T1000 (cell line): ENCODE measurements at regions not wholly inside any gene's neighbourhood (a gene's known extent, or its start where the extent isn't known, plus 50 kb on each side); places are given as distances from the start of the nearest gene placed in this dataset.
"Not testable (repeated sequence)": the region's sequence is repeated elsewhere in the genome, so short reads cannot be mapped to it uniquely, and the experiment has no call there.

Source experiments
- DNase-seq: peaks from one replicate; lab custom pipeline; 2025; ENCODE audit warnings: mixed read lengths; lab: John Stamatoyannopoulos, UW

DNA sequence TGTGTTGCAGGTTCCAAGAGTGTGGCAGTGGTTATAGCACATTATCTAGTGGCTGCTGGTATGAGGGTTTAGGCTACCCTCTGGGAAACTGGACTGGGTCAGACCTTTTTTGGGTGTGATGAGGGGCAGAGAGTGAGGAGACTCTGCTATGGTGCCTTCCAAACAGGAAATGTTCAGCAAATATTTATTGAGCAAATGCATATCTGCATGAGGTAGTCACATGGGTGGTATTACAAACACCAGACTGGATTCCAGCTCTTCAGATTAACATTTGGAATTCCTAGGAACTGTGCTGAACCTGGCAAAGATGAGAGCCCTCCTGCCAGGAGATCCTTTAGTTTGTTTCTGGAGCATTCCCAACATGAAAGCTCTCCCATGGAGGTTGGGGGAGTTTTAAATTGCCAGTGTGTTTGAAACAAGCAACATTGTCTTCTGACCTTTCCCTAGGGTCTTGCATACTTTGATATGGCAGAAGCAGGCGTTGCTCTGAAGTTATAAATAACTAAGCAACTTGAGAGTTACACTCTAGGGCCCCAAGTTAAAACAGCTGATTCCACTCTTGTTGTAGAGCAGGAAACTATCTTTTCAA, 341.2 kb upstream of the C2CD4B start:
- no peak for DNase-seq

DNA sequence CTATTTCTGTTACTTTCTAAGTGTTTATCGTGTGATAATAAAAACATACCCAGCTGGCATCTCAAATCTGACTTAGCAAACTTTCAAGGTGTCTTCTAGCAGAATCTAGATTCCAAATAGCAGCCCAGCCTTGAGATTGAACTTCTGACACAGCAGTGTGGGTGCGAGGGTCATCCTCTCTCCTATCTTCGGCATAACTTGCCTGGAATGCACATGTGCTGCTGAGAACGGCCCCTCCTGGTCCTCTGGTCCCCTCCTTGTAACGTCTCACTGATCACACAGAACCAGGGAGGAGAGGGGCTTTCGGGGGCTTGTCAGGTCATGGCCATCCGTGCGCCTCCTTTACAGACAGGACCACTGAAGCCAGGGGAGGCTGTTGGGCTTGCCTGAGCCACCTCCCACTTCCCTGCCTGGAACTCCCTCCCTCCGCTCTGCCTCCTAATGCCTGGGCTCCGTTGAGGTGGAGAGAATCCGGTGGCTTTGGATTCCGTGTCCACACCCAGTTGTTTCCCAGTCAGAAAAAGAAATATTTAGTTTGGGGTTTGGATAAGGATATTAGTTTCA, 344.4 kb upstream of the C2CD4B start:
- no peak for DNase-seq

DNA sequence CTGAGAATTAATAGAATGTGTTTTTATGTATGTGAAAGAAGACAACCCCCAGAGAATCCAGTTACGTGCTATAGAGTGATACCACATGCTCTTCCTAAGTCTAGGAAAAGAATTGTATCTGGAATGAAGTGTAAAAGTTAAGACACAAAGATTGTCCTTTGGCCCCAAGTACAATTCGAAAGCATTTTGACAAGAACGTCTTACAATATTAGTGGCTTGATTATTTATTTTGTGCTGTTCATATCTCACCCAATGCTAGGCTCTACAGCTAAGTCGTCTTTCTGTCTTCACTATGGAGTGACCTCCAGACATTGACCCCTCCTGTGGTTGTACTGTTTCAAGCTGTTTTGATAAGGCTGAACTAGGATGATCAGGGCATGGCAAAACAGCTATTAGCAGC, 345.7 kb upstream of the C2CD4B start:
- no peak for DNase-seq

DNA sequence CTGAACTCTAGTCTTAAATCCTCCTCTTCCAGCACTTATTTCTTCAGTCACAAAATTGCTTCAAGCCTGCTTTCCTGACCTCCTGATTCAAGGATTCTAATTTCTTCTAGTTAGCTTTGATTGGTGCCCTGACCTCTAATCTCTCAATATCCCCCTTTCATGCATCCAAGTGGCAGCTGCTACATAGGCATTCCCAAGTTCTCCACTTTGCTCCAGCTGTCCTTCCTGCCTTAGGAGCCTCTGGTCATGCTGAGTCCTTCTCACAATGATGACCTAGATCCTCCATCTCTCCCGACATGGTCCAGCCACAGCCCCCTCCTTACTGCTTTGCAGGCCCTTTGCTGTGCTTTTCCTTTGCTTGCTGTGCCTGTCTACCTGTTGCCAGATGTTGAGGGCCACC, 347.8 kb upstream of the C2CD4B start:
- DNase-seq, result no peak

DNA sequence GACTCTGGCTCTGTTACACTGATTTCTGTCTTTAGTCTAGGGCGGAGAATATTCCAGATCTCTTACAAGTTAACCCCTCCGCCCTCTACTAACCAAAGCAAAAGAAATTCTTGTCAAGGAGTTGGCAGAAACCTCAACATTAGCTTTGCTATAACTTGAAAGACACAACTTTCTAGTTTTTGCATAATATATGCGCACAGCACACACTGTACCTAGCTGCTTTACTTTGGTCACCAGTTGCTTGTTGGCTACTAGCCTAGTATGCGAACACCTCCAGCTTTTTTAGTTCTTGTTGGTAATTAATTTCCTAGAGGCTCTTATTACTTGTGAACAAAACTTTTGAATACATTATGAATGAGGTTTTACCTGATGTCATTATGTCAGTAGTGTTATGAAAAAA, 348.8 kb upstream of the C2CD4B start:
- DNase-seq, result no peak

DNA sequence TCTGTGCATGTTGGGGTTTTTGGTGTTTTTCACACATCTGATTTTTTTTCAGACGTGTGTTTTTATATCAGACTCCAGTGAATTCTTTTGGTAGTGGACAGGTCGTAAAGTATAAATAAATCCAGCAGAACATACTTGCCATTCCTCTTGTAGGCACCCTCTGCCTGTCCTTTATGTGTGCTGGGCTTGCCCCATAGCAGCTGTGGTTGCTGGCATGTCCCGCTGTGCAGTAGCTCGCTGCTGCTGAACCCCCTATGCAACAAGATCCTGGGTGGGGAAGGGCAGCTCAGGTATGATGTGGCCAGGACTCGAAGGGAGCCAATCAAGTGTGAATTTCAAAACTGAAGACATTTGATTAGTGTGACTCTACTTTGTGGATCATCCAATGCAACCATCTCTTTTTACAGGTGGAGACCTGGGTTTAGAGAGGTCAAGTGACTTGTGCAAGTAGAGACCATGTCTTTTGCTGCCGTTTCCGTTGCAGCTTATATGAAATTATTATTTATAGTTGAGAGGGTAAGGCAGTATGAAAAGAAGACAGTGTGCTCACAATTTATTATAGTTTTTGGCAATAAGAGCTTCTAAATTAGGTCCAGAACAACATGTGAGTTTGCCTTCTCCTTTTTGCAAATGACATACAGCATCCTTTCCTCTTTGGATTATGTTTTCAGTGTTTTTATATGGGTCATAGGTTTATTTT, 350.8 kb upstream of the C2CD4B start:
- no peak for DNase-seq

DNA sequence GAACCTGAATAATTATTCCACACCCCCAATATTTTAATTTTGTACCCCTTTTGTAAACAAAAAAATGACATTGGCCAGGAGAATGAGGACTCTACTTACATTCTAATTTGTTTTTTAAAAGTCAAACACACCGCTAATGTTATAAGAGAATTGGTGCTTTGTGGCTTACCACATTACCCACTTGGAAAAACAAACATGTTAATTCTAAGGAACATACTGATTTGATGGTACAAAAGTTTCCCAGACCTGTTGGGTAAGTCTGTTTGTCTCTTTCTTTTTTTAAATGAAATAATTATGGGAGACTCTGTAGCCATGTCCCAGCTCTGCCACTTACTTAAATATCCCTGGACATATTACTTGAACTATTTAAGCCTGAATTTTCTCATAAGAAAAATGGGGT, 352.5 kb upstream of the C2CD4B start:
- no peak for DNase-seq

DNA sequence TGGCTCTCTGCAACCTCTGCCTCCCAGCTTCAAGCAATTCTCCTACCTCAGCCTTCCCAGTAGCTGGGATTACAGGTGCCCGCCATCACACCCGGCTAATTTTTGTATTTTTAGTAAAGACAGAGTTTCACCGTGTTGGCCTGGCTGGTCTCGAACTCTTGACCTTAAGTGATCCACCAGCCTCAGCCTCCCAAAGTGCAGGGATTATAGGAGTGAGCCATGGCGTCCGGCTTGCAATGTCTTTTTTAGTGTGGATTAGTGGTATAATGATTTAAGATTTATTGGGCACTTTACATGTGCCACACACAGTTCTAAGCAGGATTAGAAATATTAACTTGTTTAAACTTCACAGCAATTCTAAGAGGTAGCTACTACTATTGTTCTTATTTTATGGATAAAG, 353.6 kb upstream of the C2CD4B start:
- not testable (repeated sequence) for DNase-seq

DNA sequence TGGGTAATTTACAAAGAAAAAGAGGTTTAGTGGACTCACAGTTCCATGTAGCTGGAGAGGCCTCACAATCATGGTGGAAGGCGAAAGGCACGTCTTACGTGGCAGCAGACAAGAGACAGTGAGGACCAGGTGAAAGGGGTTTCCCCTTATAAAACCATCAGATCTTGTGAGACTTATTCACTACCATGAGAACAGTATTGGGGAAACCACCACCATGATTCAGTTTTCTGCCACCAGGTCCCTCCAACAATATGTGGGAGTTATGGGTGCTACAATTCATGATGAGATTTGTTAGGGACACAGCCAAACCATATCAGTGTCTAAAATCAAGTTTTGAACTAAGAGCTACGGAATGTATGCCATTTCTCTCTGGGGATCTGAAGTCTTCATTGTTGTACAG, 354.8 kb upstream of the C2CD4B start:
- DNase-seq, result no peak

DNA sequence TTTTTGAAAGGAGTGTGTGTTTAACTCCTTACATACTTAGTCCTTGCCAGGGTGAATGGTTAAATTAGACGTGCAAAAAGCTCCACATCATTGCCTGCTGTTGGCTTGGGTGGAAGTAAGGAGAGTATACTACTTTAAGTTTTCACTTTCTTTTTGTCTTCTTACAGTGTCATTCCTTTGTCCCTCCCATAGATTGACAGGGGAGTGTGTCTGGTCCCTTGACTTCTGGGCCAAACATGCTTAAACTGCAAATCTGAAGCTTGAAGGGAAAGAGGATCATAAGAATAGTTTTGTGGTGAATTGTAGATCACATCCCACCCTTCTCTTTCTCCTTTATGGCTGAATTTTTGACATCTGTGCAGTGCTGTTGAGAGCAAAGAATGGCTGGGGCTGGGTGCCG, 355.8 kb upstream of the C2CD4B start:
- no peak for DNase-seq

DNA sequence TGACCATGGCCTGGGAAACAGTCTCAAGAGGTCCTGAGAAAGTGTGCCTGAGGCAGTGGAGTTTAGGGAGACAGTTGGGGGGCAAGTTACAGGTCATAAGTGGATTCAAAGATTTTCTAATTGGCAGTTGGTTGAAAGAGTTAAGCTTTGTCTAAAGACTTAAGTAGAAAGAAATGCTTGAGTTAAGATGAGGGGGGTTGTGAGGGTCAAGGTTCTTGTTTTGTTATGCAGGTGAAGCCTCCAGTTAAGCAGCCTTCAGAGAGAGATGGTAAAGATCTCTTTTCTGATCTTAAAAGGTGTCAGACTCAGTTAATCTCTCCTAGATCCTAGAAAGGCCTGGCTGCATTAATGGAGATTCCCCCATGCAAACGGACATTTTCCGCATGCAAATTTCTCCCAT, 356.3 kb upstream of the C2CD4B start:
- no peak for DNase-seq

DNA sequence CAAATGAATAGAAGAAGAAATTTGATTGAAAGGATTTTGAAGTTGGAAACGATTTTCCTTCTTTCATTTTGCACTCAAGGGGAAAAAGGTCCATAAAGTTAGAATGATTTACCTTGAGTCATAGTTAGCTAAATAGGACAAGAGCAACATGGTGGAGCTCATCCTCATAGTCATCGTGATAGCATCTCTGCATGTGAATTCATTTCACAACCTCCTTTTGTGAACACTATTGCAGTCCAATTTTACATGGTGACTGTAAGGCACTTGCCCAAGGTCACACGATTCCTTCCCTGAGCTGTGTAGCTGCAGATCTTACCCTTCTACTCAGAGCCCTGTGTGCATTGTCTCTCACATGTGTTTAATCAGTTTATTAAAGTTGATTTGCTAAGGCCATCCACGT, 359.8 kb upstream of the C2CD4B start:
- DNase-seq, result no peak

DNA sequence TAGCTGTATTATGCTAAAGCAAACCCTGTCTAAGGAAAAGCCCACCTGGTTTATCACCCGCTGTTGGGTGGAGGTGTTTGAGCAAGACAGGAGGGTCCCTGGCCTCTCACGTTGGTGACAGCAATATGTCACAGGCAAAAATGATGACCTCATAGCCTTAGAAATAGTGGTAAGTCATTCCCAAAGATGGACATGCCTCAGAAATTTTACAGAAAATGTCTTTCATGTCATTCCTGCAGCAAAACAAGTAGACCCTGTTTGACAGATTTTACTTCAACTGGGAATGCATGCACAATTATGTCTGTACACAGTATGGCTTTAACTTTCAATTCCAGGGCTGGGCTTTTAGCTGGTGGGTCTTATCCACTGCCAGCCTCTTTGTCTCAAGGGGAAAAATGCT, 362.3 kb upstream of the C2CD4B start:
- DNase-seq, result no peak

DNA sequence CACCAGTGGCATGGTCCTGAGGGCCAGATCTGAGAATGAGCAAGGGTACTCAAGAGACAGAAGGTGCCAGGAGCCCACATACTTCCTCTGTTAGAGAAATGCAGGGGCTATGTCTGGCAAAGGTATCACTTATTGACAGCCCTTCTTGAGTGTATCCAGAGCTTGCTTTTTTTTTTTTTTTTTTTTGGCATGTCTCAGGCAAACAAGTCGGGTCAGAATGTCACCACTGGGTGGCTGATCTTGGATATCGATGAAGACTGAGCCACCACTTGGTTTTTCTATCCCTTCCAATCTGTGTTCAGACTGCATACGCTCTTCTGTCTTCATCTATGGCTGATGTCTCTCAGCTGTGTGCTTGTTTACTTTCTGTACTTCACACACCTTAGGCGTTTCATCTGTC, 363.4 kb upstream of the C2CD4B start:
- DNase-seq, result no peak

DNA sequence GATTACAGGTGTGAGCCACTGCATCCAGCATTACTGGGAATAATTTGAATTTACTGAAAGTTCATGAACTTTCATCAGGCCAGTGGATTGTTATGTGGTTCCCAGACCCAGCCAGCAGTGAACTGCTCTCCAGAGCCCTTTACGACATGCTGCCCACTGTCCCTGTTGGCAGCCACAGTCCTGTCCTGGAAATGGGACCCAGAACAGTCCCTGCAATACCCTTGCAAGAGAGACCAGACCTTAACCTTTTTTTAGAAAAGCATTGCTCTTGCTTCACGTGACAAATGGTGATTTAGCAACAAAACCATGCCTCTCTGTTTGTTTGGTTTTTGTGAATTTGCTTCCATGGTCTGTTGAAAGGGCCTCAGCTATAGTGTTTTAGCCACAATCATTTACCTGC, 367.3 kb upstream of the C2CD4B start:
- no peak for DNase-seq

DNA sequence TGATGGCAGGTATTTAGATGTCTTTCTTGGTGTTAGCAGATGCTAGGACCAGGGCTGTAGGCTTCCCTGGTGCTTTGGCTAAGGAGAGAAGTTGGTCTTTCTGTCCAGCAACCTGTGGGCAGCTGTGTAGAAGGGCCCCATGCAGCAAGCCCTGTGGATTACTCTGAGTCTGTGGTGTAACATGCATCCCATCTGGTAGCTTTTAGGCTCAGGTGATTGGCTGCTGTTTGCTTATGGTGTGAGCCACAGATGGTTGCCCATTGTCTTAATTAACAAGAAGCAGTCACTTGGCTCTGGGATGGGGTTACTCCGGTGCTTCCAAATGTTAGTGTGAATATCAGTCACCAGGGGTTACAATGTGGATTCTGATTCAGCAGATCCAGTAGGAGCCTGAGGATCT, 368.6 kb upstream of the C2CD4B start:
- DNase-seq, result no peak

DNA sequence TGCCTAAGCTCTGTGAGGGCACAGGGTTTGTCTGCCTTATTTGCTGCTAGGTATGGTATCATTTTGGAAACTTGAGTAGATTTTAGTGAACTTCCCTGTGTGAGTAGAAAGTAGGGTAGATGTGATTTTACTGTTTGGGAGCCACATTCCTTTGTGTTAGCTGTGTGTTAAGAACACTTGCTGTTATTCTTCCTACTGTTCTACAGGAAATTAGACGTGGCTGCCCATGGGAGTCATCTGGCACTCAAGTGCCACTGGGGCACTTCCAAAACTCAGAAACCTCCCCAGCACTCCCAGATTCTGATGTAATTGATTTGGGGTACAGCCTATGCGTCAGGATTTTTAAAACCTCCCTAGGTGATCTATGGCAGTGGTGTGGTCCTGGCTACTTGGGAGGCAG, 369.9 kb upstream of the C2CD4B start:
- no peak for DNase-seq

DNA sequence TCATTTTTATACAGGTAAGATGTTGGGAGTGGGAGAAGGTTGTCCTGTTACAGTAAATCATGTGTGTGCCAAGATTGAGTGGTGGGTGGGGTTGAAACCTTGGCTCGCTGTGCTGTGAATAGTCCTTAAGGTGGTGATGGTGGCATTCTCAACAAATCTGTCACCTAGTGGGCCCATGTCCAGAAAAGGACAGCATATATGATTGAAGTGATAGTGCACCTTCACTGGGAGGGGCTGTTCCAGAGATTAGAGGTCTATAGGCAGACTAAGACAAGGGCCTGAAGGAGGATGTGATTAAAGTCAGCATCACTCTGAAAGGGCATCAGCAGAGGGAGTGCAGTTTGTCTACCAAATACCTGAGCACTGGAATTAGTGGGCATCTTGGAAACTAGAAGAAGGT, 374.2 kb upstream of the C2CD4B start:
- no peak for DNase-seq

DNA sequence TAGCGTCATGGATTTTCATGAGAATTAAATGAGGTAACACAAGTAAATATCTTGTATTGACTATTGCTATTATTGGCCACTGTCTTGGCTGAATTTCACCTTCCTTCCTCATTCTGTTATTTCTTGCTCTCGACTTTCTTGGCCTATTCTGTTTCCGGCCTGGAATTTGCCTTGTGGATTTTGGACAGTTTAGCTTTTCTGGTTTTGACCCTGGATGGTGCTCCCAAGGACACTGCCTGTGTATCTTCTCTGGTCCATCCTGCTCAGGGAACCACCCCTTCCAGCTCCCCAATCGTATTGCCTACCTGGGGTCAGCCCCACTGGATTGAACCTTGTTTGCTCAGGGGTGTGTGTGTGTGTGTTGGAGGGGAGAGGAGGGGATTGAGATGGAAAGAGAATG, 376.2 kb upstream of the C2CD4B start:
- DNase-seq, result no peak

DNA sequence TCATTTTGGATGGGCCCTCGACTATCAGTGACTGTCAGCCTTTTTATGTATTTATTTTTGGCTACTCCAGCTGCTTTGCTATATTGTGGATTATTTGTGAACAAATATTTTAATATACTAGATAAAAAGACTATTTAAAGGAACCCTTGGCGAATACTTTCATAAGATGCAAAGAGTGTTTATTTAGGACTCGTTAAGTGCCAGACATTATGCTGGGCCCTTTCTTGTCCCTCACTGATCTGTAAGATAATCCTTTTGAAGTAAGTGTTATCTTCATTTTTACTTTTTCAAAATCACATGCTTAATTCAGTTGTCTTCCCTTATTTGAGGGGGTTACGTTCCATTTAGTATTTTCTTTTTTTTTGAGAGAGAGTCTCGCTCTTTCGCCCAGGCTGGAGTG, 376.8 kb upstream of the C2CD4B start:
- no peak for DNase-seq

DNA sequence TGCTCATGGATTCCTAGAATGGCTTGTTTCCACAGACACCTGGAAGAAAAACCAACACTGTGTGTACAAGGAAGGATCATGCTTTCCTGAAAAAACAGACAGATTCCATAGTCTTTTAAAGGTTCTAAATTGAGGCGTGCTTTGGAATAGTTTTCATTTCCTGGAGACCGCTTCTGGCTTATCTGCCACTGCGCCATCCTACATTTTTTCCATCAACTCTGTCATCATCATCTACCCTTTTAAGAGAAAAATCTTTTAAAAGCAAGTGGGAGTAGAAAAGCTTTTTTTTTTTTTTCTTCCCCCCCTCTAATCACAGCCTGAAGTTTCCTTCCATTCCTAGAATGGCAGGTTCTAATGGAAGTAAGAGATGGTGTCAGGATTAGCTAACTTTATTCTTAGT, 379.4 kb upstream of the C2CD4B start:
- no peak for DNase-seq

DNA sequence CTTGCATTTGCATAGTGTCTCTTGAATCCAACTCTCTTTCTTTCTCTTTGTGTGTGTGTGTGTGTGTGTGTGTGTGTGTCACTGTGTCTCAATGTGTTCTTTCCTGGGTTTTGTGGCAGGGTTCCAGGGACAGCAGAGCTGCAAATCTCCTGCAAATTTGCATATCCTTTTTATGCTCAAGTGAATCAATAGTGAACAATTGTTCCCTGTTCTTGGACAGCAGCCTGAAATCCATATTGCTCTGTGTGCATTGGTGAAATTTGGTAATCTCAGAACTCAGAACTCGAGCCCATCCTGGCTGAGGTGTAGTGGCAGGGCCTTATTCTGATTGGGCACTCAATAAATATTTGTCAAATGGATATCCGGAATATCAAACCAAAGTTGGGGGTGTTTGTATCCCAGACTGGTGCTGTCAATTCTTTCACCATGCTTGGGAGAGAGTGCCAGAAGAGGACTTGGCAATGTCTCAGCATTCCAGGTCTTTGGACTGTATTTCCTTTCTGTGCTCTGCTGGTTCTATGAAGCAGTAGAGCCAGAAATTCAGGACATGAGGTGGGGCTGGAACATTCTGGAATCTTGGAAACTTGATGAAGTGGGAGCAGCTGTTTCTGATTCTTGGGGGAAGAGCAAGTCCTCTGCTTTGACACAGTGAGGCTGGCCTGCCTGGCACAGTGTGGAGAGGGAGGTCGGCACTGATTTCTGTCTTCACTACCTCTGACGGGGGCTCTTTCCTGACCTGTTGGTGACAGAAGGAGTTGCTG, 380.6 kb upstream of the C2CD4B start:
- DNase-seq, result no peak

DNA sequence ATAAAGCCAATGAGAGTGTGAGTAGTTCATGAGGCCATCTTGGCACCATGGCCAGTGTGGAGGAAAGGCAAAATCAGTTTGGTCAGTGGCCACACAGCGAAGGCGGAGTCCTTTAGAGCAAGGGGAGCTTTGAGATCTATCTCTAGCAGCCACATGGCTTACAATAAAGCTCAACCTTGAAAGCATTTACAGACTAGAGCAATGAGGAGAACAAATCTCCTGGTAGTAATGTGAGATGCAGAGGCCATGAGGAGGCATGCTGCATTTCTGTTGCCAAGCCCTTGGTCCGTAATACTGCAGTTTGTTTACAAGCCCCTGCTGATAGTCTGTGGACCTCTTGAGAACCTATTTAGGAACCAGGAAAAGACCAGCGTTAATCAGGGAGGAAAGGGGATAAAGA, 381.5 kb upstream of the C2CD4B start:
- no peak for DNase-seq
